GM21619 (cell line): ENCODE measurements at regions not wholly inside any gene's neighbourhood (a gene's known extent, or its start where the extent isn't known, plus 50 kb on each side); places are given as distances from the start of the nearest gene placed in this dataset.

Experiments used
- ATAC-seq: cut with Tn5 transposase; IDR thresholded peaks from one replicate; pipeline ENCODE4 v1.9.1; 2021; ENCODE audit not compliant: unreplicated experiment

GRCh38 chr4:142960867-142961644 is 115.0 kb upstream of the INPP4B start:
- no peak for ATAC-seq

- no peak for ATAC-seq
Measured at GRCh38 chr4:142961866-142962265, 115.8 kb upstream of the INPP4B start.

GRCh38 chr4:142974328-142974727 is 128.2 kb upstream of the INPP4B start:
- no peak for ATAC-seq

GRCh38 chr4:142975618-142976017 is 129.5 kb upstream of the INPP4B start:
- ATAC-seq: no peak

GRCh38 chr4:142976482-142976881 is 130.4 kb upstream of the INPP4B start:
- no peak for ATAC-seq

- ATAC-seq: no peak
Measured at GRCh38 chr4:142977182-142977581, 131.1 kb upstream of the INPP4B start.

GRCh38 chr4:142983065-142983464 is 137.0 kb upstream of the INPP4B start:
- ATAC-seq: no peak

GRCh38 chr4:142983589-142983988 is 137.5 kb upstream of the INPP4B start:
- ATAC-seq: no peak

GRCh38 chr4:142984871-142985585 is 138.9 kb upstream of the INPP4B start:
- ATAC-seq: no peak

GRCh38 chr4:143016171-143016570 is 168.5 kb upstream of the USP38 start:
- ATAC-seq: no peak

GRCh38 chr4:143017210-143017609 is 167.5 kb upstream of the USP38 start:
- ATAC-seq: no peak

GRCh38 chr4:143019351-143019750 is 165.4 kb upstream of the USP38 start:
- no peak for ATAC-seq

- ATAC-seq: peak; percentile 72
Measured at GRCh38 chr4:143021384-143021783, 163.3 kb upstream of the USP38 start.

- peak; percentile 35 for ATAC-seq
Measured at GRCh38 chr4:143023239-143023918, 161.3 kb upstream of the USP38 start.

GRCh38 chr4:143025081-143025704 is 159.5 kb upstream of the USP38 start:
- ATAC-seq: peak; percentile 43

- no peak for ATAC-seq
Measured at GRCh38 chr4:143026459-143027170, 158.1 kb upstream of the USP38 start.

GRCh38 chr4:143035661-143036060 is 149.1 kb upstream of the USP38 start:
- no peak for ATAC-seq

- ATAC-seq: no peak
Measured at GRCh38 chr4:143036443-143036842, 148.3 kb upstream of the USP38 start.

GRCh38 chr4:143046454-143046853 is 138.3 kb upstream of the USP38 start:
- no peak for ATAC-seq

- no peak for ATAC-seq
Measured at GRCh38 chr4:143046906-143047305, 137.8 kb upstream of the USP38 start.

- no peak for ATAC-seq
Measured at GRCh38 chr4:143054971-143055370, 129.7 kb upstream of the USP38 start.
